Mesothelial cell of epicardium (in vitro differentiated cells): ENCODE measurements at regions not wholly inside any gene's neighbourhood (a gene's known extent, or its start where the extent isn't known, plus 50 kb on each side); places are given as distances from the start of the nearest gene placed in this dataset.

ENCODE experiments used
- DNase-seq, 2 experiments: peaks; one replicate each; pipeline ENCODE4 v3.0.0; 2021; ENCODE audit warnings: low spot score in 2 of 2; ENCODE audit not compliant: unreplicated experiment in 2 of 2
- H3K27ac Mint-ChIP-seq: 2 replicates; pipeline ENCODE4 v1.8.0; 2021; ENCODE audit warnings: mixed read lengths
- H3K27me3 Mint-ChIP-seq: 2 replicates; pipeline ENCODE4 v1.8.0; 2021; ENCODE audit warnings: low read depth, mixed read lengths
- H3K36me3 Mint-ChIP-seq: 2 replicates; pipeline ENCODE4 v1.8.0; 2021; ENCODE audit warnings: mixed read lengths
- H3K4me1 Mint-ChIP-seq: 2 replicates; pipeline ENCODE4 v1.8.0; 2021; ENCODE audit warnings: mixed read lengths
- H3K4me3 Mint-ChIP-seq: 2 replicates; pipeline ENCODE4 v1.8.0; 2021; ENCODE audit warnings: mild to moderate bottlenecking, moderate library complexity, mixed read lengths
- H3K9me3 Mint-ChIP-seq: 2 replicates; pipeline ENCODE4 v1.8.0; 2021; ENCODE audit warnings: mixed read lengths
- CTCF ChIP-seq: fragments of 200-600 bp; sonication (generic); IDR thresholded peaks from one replicate; pipeline ENCODE4 v1.5.0; 2021; ENCODE audit warnings: antibody characterized with exemption; ENCODE audit not compliant: unreplicated experiment

- H3K27me3 Mint-ChIP-seq: peaks cover 14% of the 10 kb centered on the region
- H3K27ac Mint-ChIP-seq: no peak overlapping the region
- TF ChIP-seq CTCF: no peak
- no peaks in the 10 kb centered on the region for H3K4me1 Mint-ChIP-seq
- H3K36me3 Mint-ChIP-seq: no peaks in the 10 kb centered on the region
- no peak for DNase-seq
- no peaks in the 10 kb centered on the region for H3K9me3 Mint-ChIP-seq
- H3K4me3 Mint-ChIP-seq: no peak overlapping the region
Measured at GRCh38 chr10:128792426-128793140, 666.4 kb upstream of the MKI67 start.

GRCh38 chr10:128793726-128794655, 667.8 kb upstream of the MKI67 start:
- no peak for DNase-seq
- Mint-ChIP-seq H3K36me3 (no peaks in the 10 kb centered on the region), H3K4me1 (no peaks in the 10 kb centered on the region), H3K9me3 (no peaks in the 10 kb centered on the region), H3K27me3 (peaks cover 11% of the 10 kb centered on the region), H3K4me3 (no peak overlapping the region), H3K27ac (no peak overlapping the region)
- no peak for TF ChIP-seq CTCF

- DNase-seq: no peak
Measured at GRCh38 chr10:128796396-128796912, 670.2 kb upstream of the MKI67 start.

GRCh38 chr10:128802062-128802461, 665.0 kb upstream of the MGMT start:
- Mint-ChIP-seq H3K36me3 (no peaks in the 10 kb centered on the region), H3K27me3 (peaks cover 45% of the 10 kb centered on the region), H3K4me1 (no peaks in the 10 kb centered on the region), H3K27ac (no peak overlapping the region), H3K9me3 (no peaks in the 10 kb centered on the region), H3K4me3 (no peak overlapping the region)
- no peak for DNase-seq
- TF ChIP-seq CTCF: no peak

More at GRCh38 chr10:128796396-128796912, 670.2 kb upstream of the MKI67 start:
- Mint-ChIP-seq H3K27me3 (peaks cover 18% of the 10 kb centered on the region), H3K36me3 (no peaks in the 10 kb centered on the region), H3K9me3 (no peaks in the 10 kb centered on the region), H3K27ac (no peak overlapping the region), H3K4me1 (no peaks in the 10 kb centered on the region), H3K4me3 (no peak overlapping the region)
- no peak for TF ChIP-seq CTCF

GRCh38 chr10:128803790-128804189, 663.3 kb upstream of the MGMT start:
- H3K27me3 Mint-ChIP-seq: peaks cover 55% of the 10 kb centered on the region
- no peak for DNase-seq
- H3K27ac Mint-ChIP-seq: no peak overlapping the region
- no peaks in the 10 kb centered on the region for H3K4me1 Mint-ChIP-seq
- no peaks in the 10 kb centered on the region for H3K36me3 Mint-ChIP-seq
- TF ChIP-seq CTCF: no peak
- no peaks in the 10 kb centered on the region for H3K9me3 Mint-ChIP-seq
- no peak overlapping the region for H3K4me3 Mint-ChIP-seq
